GM19023 (cell line): ENCODE measurements at regions not wholly inside any gene's neighbourhood (a gene's known extent, or its start where the extent isn't known, plus 50 kb on each side); places are given as distances from the start of the nearest gene placed in this dataset.
"Not testable (repeated sequence)": the region's sequence is repeated elsewhere in the genome, so short reads cannot be mapped to it uniquely, and the experiment has no call there.

Source experiments
- ATAC-seq: cut with Tn5 transposase; IDR thresholded peaks from one replicate; pipeline ENCODE4 v1.9.1; 2021; ENCODE audit warnings: mild to moderate bottlenecking, moderate library complexity; ENCODE audit not compliant: unreplicated experiment

DNA sequence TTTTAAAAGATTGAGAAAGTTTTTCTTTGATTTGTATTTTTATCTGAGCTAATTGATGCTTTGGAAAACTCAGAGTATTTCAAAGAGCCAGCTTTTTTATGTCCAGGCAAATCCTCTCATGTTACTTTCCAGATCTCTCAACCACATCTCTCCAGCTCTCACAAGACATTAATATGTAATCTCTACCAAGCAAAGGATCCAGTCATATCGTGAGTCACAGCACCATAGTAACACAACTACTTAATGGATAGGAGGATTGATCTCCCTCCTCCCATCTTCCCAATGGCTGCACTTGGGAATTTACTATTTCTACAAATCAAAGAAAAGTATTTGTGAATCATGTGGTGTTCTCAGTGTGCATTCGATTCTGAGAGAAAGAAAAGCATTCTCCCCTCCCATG, 63.3 kb downstream of the POU4F1 start:
- no peak for ATAC-seq

- ATAC-seq = not testable (repeated sequence)
Observed at GRCh38 chr13:78526044-78526443, 77.3 kb downstream of the POU4F1 start.

DNA sequence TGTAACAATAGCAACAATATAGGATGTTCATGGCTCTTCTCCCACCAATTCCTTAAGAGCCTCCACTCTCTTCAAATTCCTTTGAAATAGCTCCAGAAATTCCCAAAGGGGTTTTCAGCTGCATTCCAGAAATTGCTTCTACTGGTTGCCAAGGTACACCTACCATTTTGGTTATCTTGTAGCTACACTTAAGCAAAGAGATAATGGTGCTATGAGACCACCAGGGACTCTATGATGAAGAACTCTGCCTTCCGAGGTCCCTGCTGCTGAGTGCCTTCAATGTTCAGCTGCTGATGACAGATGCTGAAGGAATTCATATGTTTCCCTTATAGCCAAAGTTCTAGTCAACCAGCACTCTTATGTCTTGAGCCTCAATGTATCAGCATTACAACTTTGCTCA, 78.4 kb downstream of the POU4F1 start:
- no peak for ATAC-seq

DNA sequence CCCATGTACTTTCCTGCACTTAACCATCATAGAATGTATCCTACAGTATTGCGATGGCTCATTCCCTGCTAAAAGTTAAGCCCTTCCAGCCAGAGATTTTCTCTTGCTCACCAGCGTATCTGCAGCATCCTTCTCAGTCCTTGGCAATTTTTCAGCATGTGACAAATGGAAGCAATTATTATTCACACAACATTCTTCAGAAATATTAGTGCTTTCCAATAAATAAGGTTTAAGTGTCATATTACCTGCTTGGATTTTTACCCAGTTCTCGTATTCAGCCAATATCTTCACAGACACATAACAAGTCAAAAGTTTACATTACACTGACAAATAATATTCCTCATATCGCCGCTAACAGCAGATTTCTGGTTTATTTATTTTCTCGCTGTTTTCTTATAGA, 82.3 kb downstream of the POU4F1 start:
- no peak for ATAC-seq

GRCh38 chr13:78520425-78520824, 82.9 kb downstream of the POU4F1 start:
- no peak for ATAC-seq

GRCh38 chr13:78518482-78518881, 84.9 kb downstream of the POU4F1 start:
- ATAC-seq = not testable (repeated sequence)

GRCh38 chr13:78499802-78500201, 103.5 kb downstream of the POU4F1 start:
- no peak for ATAC-seq

- ATAC-seq = no peak
Observed at GRCh38 chr13:78497702-78498355, 105.5 kb downstream of the POU4F1 start.

DNA sequence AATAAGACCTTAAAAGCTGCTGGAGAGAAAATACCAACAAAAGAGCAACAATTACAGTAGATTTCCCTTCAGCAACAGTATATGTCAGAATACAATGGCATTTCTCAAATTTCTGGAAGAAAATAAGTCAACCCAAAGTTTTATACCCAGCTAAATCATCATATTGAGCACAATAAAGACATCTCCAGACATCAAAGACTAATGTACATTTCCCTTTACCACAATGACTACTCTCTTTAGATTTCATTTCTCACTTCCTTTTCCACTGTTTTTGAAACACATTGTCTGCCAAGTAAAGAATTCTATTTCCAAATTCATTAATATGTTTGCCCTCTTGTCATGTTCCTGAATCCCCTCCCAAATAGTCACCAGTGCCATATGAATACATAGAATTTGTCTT, 111.4 kb downstream of the POU4F1 start:
- ATAC-seq = no peak

DNA sequence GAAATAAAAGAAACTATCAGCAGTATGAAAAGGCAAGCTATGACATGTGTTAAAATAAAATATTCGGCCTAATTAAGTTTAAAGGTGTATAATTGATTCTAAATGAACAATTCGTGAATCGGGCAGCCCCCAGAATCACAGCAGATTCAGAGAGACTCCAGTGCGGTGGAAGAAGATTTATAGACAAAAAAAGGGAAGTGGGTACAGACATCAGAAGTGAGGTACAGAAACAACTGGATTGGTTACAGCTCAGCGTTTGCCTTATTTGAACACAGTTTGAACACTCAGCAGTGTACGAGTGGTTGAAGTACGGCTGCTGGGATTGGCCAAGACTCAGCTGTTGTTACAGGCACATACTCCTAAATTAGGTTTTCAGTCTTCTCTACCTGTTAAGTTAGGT, 113.1 kb downstream of the POU4F1 start:
- ATAC-seq = not testable (repeated sequence)

DNA sequence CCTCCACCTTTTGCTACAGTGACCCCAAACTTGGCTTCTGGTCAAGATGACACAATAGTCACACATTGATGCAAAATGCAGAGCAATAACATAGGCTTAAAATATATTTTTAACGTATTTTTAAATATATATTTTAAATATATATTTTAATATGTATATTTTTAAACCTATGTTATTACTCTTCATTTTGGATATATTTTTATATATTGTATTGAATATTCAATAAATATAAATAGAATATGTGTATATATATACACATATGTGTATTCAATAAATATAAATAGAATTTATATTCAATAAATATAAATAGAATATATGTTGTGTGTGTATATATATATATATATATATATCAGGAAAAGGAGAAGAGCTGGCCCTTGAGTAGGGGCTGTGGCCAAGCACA, 115.6 kb downstream of the POU4F1 start:
- no peak for ATAC-seq

DNA sequence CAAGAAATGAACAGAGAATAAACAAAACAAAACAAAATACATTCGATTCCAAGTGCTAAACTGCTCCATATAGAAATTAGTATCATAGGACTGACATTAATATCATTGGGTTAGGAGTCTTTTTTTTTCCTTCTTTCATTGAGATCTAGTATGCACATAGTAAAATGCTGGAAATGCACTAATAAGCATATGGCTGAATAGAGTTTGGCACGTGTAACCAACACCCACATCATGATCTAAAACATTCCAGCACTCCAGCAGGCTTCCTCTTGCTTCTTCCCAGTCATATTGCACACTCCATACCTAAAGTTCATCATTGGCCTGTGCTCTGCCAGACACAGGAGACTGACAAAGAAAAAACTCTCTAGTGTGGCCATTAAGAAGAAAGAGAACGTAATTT, 117.5 kb downstream of the POU4F1 start:
- no peak for ATAC-seq

- no peak for ATAC-seq
Observed at GRCh38 chr13:78478183-78478582, 125.2 kb downstream of the POU4F1 start.

DNA sequence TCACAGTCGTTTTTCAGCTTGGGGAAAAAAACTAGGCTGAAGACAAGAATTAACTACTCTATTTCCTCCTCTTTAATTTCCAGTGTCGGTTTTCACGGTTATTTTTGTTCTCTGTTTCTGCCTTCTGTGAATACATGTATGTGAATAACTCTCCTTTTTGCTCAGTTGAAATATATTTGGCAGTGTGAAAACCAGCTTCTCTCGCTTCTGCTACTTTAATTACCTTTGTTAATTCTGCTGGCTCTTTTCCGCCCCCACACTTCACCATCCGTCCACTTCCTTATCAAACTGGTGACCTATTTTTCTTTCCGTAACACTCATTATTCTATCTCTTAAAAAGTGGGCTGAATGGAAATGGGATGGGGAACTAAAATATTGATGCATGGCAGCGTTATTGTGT, 126.4 kb downstream of the POU4F1 start:
- ATAC-seq = no peak

DNA sequence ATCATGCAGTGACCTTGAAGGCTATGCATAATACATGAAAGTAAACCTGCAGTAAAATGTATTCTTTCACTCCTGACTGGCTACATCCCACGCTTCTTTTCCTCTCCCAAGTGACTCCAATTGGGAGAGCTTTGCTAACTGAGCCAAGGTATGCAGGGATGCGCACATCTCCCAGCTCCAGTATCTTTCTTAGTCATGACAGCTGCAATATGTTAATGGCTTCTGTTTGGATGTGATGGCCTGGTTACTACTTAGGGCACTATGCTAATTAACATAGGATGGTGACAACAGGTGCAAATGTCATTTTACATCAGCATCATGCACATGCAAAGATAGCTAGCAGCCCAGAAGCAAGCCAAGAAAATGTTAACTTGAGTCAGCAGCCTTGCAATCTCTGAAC, 134.7 kb downstream of the POU4F1 start:
- no peak for ATAC-seq

DNA sequence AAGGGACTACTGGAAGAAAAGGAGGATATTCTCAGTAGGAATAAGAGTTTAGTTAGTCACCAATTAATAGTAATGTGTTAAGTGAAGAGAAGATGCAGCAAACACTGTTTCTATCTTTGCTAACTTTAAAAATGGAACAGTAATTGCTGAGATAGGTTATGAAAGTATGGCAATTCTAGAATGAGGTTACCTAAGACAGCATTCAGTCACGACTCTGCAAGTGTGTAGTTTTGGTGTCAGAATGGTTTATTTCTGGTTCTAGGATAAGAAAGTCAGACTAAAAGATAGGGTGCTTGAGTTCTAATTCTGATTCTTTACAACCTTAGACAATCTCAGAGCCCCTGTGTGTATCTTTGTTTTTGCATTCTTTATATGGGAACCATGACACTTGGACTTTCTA, 138.1 kb downstream of the POU4F1 start:
- no peak for ATAC-seq

GRCh38 chr13:78460176-78460575, 143.2 kb downstream of the POU4F1 start:
- ATAC-seq = no peak

DNA sequence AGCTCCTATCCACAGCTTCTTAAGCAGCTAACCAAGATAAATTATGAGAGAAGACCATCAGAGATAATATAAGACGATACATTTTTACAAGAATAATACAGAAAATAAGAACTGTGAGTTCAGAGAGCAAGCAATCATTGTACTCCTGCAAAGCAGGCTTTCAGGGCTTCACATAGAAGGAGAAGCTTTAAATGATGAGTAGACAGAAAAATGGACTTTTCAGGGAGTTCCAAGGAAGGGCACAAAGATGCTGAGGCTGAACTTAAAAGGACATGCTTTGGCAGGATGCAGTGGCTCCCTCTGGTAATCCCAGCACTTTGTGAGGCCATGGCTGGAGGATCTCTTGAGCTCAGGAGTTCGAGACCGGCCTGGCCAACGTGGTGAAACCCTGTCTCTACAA, 159.5 kb downstream of the POU4F1 start:
- no peak for ATAC-seq

DNA sequence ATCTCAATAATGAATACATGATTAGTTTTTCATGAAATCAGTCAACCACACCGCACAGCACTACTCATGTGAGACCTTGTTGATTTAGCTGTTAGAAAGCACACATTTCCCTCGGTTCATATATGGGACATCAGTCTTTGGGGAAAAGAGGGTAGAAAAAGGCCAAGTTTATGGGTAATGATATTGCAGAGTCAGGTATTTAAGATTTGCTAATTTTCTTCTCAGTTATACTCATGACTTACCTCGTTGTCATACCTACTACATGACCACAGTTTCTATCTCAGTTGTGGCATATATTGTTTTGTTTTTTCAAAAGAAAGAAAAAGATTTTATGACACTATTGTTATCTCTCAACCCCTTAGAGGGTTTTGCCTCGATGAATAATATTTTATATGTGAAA, 165.6 kb downstream of the POU4F1 start:
- no peak for ATAC-seq

DNA sequence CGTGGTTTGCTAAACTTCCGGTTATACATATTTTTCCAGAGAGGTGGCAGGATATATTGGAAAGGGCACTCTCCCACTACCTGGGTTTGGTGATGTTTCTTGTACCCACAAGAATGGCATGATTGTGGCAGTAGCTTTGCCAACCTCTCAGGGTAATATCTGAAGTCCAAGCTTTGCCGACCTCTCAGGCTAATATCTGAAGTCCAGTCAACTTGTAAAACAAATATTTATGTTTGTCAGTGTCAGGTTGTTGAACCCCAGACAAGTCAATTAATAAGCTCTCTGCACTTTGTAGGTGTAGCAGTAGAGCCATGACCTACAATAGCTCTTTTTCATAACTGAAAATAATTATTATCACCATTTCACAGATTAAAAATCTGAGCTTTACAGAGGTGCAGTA, 167.0 kb downstream of the POU4F1 start:
- no peak for ATAC-seq

- no peak for ATAC-seq
Observed at GRCh38 chr13:78431328-78431727, 172.0 kb downstream of the POU4F1 start.

DNA sequence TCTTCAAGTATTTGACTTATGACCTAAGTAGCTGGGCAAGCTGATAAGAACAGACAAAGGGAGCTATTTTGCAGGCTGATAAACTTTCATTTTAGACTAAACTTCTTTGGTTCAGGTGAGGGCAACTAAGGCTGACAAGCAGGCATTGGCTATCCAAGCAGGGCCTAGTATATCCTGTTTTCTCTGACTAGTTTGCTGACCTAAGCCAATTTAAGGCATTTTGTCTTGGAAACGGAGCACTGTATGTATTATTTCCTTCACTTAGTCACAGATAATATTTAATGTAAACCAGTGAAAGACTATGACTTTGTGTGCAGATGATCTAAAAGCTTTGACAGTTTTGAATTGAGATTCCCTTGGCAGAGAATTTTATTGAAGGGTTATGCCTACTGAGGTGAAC, 172.5 kb downstream of the POU4F1 start:
- no peak for ATAC-seq

- ATAC-seq = no peak
Observed at GRCh38 chr13:78430166-78430791, 173.1 kb downstream of the POU4F1 start.
